ENCODE measurements at regions not wholly inside any gene's neighbourhood (a gene's known extent, or its start where the extent isn't known, plus 50 kb on each side); places are given as distances from the start of the nearest gene placed in this dataset.
"Not testable (repeated sequence)": the region's sequence is repeated elsewhere in the genome, so short reads cannot be mapped to it uniquely, and the experiment has no call there.

DNA sequence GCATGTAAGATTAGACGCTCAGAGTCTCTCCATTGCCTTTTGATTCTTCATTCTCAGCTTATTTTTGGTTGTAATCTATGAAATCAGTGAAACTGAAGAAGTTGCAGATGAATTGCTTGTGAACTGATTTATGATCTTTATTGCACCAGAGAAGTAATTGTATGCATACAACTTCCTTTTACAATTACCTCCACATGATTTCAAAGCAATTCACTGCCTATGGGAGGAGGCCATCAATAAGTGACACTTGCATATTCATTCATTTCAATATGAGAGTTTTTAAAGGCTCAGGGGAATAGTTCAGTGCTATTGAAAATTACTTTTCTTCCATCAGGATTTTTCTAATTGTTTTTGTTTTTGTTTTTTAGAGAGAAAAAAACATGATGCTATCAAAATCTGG lies 222.3 kb downstream of the NKX6-1 start:
- DNase-seq, result no peak

- no peak for DNase-seq
Measured at GRCh38 chr4:84269536-84270044, 229.5 kb downstream of the NKX6-1 start.

GRCh38 chr4:84264652-84265051 lies 234.4 kb downstream of the NKX6-1 start:
- DNase-seq, result no peak

GRCh38 chr4:84263415-84263814 lies 235.7 kb downstream of the NKX6-1 start:
- no peak for DNase-seq

DNA sequence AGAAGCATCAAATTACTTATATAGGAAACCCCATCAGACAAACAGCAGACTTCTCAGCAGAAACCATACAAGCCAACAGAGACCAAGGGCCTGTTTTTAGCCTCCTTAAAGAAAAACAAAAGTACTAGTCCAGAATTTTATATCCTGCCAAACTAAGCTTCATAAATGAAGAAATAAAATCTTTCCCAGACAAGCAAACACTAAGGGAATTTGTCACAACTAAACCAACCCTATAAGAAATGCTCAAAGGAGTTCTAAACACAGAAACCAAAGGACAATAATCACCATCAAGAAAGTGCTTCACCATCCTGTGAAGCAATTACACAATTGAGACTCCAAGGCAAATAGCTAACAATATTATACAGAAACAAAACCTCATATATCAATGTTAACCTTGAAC lies 238.6 kb downstream of the NKX6-1 start:
- no peak for DNase-seq

GRCh38 chr4:84258905-84259830 lies 239.9 kb downstream of the NKX6-1 start:
- DNase-seq, result no peak

GRCh38 chr4:84254537-84254936 lies 244.6 kb downstream of the NKX6-1 start:
- DNase-seq, result no peak

- DNase-seq, result no peak
Measured at GRCh38 chr4:84249521-84249920, 249.6 kb downstream of the NKX6-1 start.

GRCh38 chr4:84245042-84245441 lies 254.1 kb downstream of the NKX6-1 start:
- not testable (repeated sequence) for DNase-seq

GRCh38 chr4:84244346-84244801 lies 254.7 kb downstream of the NKX6-1 start:
- not testable (repeated sequence) for DNase-seq

GRCh38 chr4:84243685-84244084 lies 255.4 kb downstream of the NKX6-1 start:
- DNase-seq, result no peak

DNA sequence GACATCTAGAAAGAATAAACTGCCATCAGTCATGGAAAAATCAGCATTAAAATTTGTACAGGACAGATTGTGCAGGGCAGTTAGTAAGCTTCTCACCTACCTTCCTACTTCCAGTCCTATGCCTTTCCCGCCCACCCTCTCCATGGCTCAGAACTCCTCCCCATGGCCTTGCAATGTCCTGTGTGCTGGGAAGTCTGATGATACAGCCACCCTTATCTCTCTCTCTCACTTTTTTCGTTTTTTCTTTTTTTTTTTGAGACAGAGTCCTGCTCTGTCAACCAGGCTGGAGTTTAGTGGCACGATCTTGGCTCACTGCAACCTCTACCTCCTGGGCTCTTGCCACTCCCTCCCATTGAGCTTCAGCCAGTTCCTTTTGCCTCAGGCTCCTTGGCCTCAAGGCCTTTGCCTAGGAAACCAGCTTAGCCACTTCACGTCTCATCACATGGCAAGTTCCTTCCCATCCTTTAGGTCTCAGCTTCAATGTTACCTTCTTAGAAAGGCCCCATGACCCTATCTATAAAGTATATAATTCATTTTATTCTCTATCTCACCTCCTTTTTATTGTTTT lies 259.7 kb downstream of the NKX6-1 start:
- no peak for DNase-seq

- DNase-seq, result no peak
Measured at GRCh38 chr4:84238247-84239090, 260.6 kb downstream of the NKX6-1 start.

- no peak for DNase-seq
Measured at GRCh38 chr4:84237008-84237407, 262.1 kb downstream of the NKX6-1 start.

DNA sequence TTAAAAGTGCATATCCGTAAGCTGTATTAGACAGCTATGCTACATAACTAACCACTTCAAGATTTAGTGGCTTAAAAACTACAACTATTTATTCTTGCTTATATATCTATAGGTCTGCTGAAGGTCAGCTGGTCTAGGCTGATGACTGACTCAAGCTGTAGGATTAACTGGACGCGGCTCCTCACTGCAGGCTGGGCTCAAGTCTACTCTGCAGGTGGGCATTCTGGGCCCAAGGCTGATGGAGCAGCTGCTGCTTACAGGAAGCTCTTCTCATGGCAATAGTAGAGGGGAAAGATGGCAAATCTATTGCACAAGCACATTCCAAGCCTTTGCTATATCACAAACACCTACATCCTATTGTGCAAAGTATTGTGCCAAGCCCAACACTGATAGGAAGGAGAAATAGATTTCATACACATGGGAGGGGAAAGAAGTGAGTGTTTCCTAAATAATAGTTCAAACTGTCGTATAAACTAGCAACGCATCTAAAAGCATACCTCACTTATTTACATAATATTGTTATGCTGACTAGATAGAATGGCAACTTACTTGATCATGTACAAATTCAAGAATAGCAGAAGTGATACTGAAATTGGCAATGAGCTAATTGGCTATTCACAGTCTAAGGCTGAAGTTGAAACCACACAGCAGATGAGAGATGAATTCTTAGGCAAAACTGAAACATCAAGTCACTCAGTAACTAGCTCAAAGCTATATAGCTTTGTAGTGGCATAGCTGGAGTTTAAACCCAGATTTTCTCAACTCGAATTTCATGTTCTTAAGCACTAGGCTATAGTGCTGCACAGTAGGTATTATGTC lies 263.8 kb downstream of the NKX6-1 start:
- no peak for DNase-seq

- peak; percentile 17 for DNase-seq
Measured at GRCh38 chr4:84232309-84233095, 266.6 kb downstream of the NKX6-1 start.

- no peak for DNase-seq
Measured at GRCh38 chr4:84231539-84232055, 267.5 kb downstream of the NKX6-1 start.

GRCh38 chr4:84224522-84224921 lies 274.6 kb downstream of the NKX6-1 start:
- DNase-seq, result peak; percentile 5

DNA sequence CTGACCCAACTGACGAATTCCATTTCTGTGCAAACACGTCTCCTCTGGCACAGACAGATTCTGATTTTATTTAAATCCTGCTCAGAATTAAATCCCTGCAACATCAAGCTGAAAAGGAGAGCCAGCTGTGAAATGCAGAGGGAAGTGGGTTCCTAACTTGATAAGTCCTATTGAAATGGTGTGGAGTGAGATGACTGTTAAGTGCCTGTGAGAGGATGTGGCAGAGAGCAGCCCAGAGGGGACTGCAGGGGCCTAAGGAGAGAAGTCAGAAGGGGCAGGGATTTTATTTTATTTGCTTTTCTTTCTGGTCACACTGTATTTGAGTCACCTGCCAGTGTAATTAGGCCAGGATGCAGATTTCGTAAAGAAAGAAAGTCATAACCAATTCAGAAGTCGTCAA lies 277.4 kb downstream of the NKX6-1 start:
- no peak for DNase-seq

GRCh38 chr4:84220990-84221389 lies 278.1 kb downstream of the NKX6-1 start:
- no peak for DNase-seq

DNA sequence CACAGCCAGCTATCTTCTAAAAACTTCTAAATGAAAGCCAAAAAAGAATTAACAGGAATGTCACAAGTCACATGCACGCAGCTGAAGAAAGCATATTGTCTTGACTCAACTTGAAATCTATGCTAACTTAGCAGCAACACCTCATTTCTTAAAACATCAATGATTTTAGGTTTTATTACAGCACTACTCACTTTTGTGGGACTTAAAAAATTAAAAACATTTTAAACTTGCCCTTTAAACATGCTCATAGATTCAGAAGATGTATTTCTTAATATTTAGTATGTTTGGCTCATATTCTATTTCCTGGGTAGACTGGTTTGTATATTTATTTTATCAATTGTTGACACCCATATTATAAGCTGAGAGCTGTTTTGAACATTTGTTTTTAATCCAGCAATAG lies 279.4 kb downstream of the NKX6-1 start:
- DNase-seq, result no peak

Data from retina (tissue), 1 donor.